Activated CD4-positive, alpha-beta T cell treated with anti-CD3 and anti-CD28 coated beads, Interleukin-2, amount 50 U/mL, for 1 hour (primary cell): ENCODE measurements at regions not wholly inside any gene's neighbourhood (a gene's known extent, or its start where the extent isn't known, plus 50 kb on each side); places are given as distances from the start of the nearest gene placed in this dataset.
"Not testable (repeated sequence)": the region's sequence is repeated elsewhere in the genome, so short reads cannot be mapped to it uniquely, and the experiment has no call there.

Experiments used
- DNase-seq: peaks from one replicate; pipeline ENCODE4 v3.0.0-alpha.2; 2020

DNA sequence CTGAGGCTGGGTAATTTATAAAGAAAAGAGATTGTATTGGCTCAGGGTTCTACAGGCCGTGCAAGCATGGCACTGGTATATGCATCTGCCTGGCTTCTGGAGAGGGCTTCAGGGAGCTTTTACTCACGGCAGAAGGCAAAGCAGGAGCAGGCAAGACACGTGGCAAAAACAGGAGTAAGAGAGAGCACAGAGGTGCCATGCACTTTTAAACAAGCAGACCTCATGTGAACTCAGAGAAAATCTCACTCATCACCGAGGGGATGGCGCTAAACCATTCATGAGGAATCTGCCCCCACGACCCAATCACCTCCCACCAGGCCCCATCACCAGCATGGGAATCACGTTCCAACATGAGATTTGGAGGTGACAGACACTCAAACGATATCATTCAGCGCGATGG is 400.7 kb upstream of the RUNX1 start:
- DNase-seq, result no peak

GRCh38 chr21:35448876-35449599 is 399.9 kb upstream of the RUNX1 start:
- no peak for DNase-seq

DNA sequence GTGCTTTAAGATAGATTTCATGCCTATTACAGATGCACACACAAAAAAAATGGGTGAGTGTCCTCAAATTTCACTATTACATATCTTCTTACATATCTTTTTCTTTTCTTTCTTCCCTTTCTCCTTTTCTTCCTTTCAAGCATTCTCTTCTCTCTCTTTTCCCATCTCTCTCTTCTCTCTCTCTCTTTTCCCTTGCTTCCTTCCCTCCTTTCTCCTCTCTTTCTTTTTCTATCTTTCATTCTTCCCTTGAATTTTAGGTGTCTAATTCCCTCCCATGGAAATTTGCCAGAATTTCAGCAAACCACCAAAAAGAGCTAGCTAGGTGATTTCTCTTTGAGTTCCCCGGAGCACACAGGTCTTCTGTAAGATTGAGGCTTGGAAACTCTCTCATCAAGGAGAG is 395.3 kb upstream of the RUNX1 start:
- DNase-seq, result no peak

GRCh38 chr21:35441868-35442582 is 392.9 kb upstream of the RUNX1 start:
- DNase-seq, result no peak

- DNase-seq, result no peak
Measured at GRCh38 chr21:35438643-35439404, 389.7 kb upstream of the RUNX1 start.

GRCh38 chr21:35437941-35438340 is 388.8 kb upstream of the RUNX1 start:
- DNase-seq, result no peak

DNA sequence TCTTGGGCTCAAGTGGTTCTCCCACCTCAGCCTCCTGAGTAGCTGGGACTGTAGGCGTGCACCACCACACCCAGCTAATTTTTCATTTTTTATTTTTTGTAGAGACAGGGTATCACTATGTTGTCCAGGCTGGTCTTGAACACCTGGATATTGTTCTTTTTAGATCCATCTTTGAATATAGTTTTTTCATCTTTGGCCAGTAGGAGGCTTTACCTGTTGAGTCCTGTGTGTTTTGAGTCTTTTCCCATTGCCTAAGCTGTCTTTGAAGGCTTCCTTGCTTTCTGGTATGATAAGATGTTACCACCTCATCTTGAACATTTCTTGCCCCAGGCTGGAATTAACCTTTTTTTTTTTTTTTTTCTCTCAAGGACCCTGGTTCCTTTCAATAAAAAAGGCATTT is 387.8 kb upstream of the RUNX1 start:
- no peak for DNase-seq

GRCh38 chr21:35432601-35433000 is 383.5 kb upstream of the RUNX1 start:
- DNase-seq, result not testable (repeated sequence)

DNA sequence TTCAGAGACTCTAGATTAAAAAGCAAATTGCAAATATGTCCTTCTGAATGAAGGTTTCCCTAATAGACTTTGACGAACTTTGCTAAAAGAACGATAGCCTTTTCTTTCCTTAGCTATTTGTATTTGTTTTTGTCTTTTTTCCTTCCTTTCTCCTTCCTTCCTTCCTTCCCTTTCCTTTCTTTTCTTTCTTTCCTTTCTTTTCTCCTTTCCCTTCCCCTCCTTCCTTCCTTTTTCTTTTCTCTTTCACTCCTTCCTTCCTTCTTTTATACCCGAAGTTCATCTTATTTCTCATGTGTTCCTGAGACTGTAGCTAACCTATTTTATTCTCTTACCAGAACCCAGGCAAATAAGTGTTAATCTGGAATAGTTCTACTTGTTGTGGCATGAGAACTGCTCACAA is 381.2 kb upstream of the RUNX1 start:
- DNase-seq, result no peak

- no peak for DNase-seq
Measured at GRCh38 chr21:35428937-35429336, 379.8 kb upstream of the RUNX1 start.

DNA sequence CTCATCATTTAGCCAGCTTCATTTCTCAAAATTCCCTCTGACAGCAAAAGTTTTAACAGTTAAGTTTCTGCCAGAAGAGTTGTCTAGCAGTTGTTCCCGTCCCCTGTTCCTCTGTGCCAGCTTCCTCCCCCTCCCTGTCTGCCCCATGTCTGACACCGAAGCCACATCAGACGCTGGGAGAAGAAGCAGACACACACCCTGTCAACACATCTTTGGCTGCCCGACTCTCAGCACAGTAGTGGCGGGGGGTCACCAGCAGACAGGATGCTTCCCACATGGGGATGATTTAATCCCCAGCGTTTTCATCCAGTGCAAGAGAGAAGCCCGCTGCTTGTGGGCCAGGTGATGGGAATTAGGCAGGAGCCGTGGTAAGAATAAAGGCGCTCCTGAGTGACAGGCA is 379.4 kb upstream of the RUNX1 start:
- DNase-seq, result peak; percentile 43

- DNase-seq, result no peak
Measured at GRCh38 chr21:35428001-35428320, 378.9 kb upstream of the RUNX1 start.

DNA sequence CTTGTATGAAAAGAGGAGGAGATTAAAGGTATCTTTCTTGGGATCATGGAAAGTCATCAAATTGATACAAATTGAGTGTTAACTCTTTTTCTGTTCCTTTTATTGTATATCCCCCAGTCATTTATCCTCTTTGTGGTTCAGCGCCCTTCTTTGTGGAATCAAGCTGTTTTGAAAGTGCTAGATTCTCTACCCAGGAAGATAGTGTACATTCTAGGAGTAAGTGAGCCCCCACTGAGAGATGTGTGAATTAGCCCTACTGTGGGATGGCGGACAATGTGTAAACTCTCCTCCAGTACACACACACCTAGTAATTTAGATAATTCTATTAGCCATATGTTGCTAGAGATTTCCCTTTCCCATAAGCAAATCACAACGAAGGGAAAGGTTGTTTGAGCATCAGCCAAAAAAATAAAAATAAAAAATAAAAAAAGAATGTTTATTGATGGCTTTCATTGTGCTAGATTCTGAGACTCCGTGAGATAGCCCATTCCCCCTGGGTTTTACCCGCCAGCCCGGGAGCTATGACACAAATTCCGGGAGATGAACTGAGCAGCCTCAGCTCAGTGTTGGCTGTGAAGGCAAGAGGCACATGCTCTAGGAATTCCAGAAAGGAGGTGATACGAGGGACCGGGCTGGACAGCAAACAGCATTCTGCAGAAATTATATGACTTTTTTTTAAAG is 378.4 kb upstream of the RUNX1 start:
- DNase-seq, result no peak

- DNase-seq, result no peak
Measured at GRCh38 chr21:35426897-35427296, 377.8 kb upstream of the RUNX1 start.

DNA sequence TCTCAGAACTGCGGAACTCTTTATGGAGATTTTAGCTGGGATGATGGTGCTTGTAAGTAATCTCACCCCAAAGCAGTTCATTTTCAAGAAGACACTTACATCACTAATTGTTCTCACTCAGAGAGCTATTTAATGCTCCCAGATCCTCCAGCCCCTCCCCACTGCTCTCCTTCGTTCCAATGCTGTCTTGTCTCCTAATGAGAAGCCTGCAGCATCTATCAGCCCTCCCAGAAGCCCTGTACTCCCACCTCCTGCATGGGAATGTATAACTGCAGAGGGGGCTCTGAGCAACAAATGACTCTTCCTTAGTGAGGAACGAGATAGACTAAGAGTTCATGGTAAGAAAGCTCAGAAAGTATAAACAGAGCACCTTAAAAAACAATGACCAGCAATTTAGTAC is 377.4 kb upstream of the RUNX1 start:
- no peak for DNase-seq

DNA sequence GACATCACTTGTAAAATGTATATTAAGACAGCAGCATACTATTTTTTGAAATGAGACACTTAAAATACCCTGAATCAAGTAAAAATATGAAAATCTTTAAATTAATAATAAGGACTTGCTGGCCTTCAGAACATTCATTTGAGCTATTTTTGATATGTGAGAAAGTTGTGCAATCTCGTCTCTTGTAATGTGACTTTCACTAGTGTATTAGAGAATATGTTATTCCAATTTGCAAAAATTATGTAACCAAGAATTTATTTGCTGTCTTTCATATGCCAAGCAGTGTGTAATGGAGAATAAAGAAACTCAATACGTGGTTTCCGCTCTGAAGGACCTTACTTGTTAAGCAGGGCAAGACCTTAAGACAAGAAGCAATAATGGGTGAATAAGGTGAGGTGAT is 375.0 kb upstream of the RUNX1 start:
- no peak for DNase-seq

- no peak for DNase-seq
Measured at GRCh38 chr21:35423709-35424108, 374.6 kb upstream of the RUNX1 start.

GRCh38 chr21:35422011-35422410 is 372.9 kb upstream of the RUNX1 start:
- DNase-seq, result no peak

GRCh38 chr21:35421221-35421620 is 372.1 kb upstream of the RUNX1 start:
- DNase-seq, result no peak

DNA sequence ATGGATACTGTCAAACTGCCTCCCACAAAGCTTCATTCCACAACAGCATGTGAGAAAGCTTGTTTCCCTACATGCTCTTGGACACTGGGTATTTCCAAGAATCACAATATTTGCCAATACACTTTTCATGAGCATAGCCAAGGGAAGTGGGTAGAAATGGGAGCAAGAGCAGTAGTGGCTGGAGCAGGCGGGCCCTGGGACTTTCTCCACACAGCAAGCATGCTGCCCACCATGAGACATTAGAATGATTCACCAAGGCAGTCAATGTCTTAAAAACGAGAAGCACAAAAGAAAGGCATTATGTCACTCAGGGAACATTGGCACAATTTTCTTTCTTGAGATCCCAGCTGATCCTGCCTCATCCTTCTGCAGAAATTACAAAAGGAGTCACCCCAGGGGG is 371.6 kb upstream of the RUNX1 start:
- DNase-seq, result no peak

GRCh38 chr21:35417762-35418161 is 368.7 kb upstream of the RUNX1 start:
- DNase-seq, result no peak

- no peak for DNase-seq
Measured at GRCh38 chr21:35416866-35417489, 367.9 kb upstream of the RUNX1 start.

GRCh38 chr21:35414507-35415139 is 365.5 kb upstream of the RUNX1 start:
- no peak for DNase-seq
